HG03457 (cell line): ENCODE measurements at regions not wholly inside any gene's neighbourhood (a gene's known extent, or its start where the extent isn't known, plus 50 kb on each side); places are given as distances from the start of the nearest gene placed in this dataset.

ENCODE experiments used
- ATAC-seq: cut with Tn5 transposase; IDR thresholded peaks from one replicate; pipeline ENCODE4 v1.9.1; 2021; ENCODE audit warnings: moderate number of reproducible peaks; ENCODE audit not compliant: unreplicated experiment

- no peak for ATAC-seq
Measured at GRCh38 chr18:65567372-65567771, 183.4 kb upstream of the CDH7 start.

GRCh38 chr18:65548316-65548715, 202.5 kb upstream of the CDH7 start:
- no peak for ATAC-seq

- no peak for ATAC-seq
Measured at GRCh38 chr18:65547046-65547445, 203.8 kb upstream of the CDH7 start.

GRCh38 chr18:65544701-65545100, 206.1 kb upstream of the CDH7 start:
- no peak for ATAC-seq

- no peak for ATAC-seq
Measured at GRCh38 chr18:65527879-65528633, 222.8 kb upstream of the CDH7 start.

- ATAC-seq = no peak
Measured at GRCh38 chr18:65526099-65526498, 224.7 kb upstream of the CDH7 start.

- no peak for ATAC-seq
Measured at GRCh38 chr18:65523461-65523860, 227.4 kb upstream of the CDH7 start.

- no peak for ATAC-seq
Measured at GRCh38 chr18:65522907-65523306, 227.9 kb upstream of the CDH7 start.

- no peak for ATAC-seq
Measured at GRCh38 chr18:65516209-65516608, 234.6 kb upstream of the CDH7 start.

GRCh38 chr18:65498605-65499004, 252.2 kb upstream of the CDH7 start:
- no peak for ATAC-seq

GRCh38 chr18:65487569-65487968, 263.2 kb upstream of the CDH7 start:
- no peak for ATAC-seq

- no peak for ATAC-seq
Measured at GRCh38 chr18:65477455-65477854, 273.4 kb upstream of the CDH7 start.

GRCh38 chr18:65468881-65469280, 281.9 kb upstream of the CDH7 start:
- ATAC-seq = no peak

- ATAC-seq = no peak
Measured at GRCh38 chr18:65464361-65464760, 286.5 kb upstream of the CDH7 start.

GRCh38 chr18:65459741-65460140, 291.1 kb upstream of the CDH7 start:
- no peak for ATAC-seq

- ATAC-seq = no peak
Measured at GRCh38 chr18:65458871-65459270, 291.9 kb upstream of the CDH7 start.

- ATAC-seq = no peak
Measured at GRCh38 chr18:65439188-65439587, 311.6 kb upstream of the CDH7 start.

GRCh38 chr18:65436430-65436829, 314.4 kb upstream of the CDH7 start:
- no peak for ATAC-seq

- no peak for ATAC-seq
Measured at GRCh38 chr18:65435534-65435933, 315.3 kb upstream of the CDH7 start.

- no peak for ATAC-seq
Measured at GRCh38 chr18:65429601-65430000, 321.2 kb upstream of the CDH7 start.

- ATAC-seq = no peak
Measured at GRCh38 chr18:65425366-65425765, 325.4 kb upstream of the CDH7 start.

- no peak for ATAC-seq
Measured at GRCh38 chr18:65423776-65424175, 327.0 kb upstream of the CDH7 start.

GRCh38 chr18:65422544-65423136, 328.2 kb upstream of the CDH7 start:
- no peak for ATAC-seq
